ENCODE measurements at regions not wholly inside any gene's neighbourhood (a gene's known extent, or its start where the extent isn't known, plus 50 kb on each side); places are given as distances from the start of the nearest gene placed in this dataset.

GRCh38 chr9:80400624-80401230 lies 829.0 kb downstream of the TLE4 start:
- DNase-seq: no peak

DNA sequence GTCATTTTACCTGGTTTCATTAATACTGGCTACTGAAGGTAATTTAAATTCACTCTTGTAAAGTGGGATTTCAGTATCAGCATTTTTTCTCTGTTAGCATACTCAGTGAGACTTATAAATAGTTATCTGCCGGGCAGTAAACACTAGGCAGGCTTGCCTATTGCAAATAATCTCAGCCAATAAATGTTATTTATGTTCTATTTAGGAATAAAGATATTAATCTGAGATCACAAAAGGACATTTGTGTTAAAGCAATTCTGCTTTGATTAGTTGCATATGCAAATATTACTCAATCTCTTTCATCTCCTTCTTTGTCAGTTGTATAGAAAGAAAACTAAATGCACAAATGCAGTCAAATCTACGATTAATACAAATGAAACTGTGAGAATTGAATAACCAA lies 827.8 kb downstream of the TLE4 start:
- DNase-seq: no peak

GRCh38 chr9:80387828-80388227 lies 816.1 kb downstream of the TLE4 start:
- no peak for DNase-seq

DNA sequence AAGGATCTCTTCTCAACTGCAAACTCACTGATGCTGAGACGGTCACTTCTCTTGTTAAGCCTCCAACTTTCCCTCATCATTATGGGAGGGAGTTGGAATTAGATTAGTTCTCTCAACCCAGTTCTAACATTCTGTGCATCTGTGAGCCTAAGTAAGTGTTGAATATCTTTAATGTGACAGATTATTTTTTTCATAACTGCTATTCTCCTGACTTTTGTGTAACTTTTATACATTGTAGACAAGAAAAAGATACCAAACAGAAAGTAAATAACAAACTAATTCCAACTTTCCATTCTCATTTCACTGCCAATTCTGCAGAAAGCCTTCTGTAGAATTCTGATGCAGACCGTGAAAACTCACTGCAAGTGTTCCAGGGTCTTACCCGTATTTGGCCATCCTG lies 813.5 kb downstream of the TLE4 start:
- no peak for DNase-seq

- DNase-seq: no peak
Measured at GRCh38 chr9:80383331-80383730, 811.6 kb downstream of the TLE4 start.

DNA sequence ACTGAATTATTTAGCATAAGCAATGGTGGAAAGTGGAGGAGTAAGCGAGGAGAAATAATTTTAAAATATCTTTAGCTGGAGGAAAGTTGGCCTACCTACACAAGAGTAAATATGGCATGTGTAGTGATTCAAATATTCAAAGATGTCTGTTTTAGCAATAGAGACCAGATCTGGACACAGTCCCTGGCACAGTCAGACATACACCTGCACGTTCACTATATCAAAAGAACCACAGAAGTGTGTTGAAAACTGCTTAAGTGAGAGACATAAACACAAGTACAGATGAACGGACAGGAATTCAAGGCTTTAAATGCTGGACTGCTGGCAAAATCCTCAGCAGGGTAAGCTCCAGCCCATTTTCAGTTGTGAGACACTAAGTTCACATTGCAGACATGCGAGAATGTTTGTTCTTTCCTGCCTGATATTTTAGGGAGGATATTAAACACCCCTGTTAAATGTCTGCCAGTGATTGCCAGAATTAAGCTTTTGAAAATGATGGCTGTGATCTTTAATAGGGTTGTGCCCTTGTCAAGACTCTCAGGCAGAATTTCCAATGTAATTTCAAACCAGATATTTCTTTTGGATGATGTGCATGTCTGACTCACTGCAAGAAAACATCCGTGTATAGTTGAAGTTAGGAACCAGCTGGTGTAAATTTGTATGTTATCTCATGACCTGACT lies 810.6 kb downstream of the TLE4 start:
- DNase-seq: no peak

GRCh38 chr9:80380301-80380700 lies 808.5 kb downstream of the TLE4 start:
- no peak for DNase-seq

DNA sequence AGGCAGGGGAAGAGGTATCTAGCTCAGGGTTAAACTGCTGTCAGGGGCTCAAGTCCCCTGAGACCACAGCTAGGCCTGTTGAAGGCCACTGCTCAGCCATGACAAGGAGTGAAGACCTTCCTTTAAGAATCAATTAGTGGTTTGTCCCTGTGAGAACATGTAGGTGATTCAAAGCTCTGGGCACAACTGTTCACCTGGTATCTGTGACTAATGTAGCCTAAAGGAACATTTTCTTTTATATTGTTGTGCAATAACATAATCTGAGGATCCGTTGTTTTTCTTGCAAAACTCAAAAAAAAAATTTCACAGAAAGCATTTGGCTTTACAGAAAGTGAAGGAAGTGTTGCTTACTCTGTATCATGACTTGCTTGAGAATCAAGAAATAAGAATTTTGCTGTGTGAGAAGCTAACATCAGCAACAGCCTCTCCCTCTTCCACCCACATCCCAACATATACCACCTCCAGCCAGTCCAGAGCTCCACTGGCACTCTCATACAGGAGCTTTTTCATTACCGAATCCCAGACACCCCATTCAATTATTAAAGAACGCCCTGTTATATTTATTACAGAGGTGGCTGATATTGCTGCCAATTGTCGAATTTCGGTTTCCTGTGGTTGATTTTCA lies 807.0 kb downstream of the TLE4 start:
- no peak for DNase-seq

GRCh38 chr9:80376180-80376579 lies 804.4 kb downstream of the TLE4 start:
- DNase-seq: no peak

GRCh38 chr9:80375477-80375876 lies 803.7 kb downstream of the TLE4 start:
- no peak for DNase-seq

DNA sequence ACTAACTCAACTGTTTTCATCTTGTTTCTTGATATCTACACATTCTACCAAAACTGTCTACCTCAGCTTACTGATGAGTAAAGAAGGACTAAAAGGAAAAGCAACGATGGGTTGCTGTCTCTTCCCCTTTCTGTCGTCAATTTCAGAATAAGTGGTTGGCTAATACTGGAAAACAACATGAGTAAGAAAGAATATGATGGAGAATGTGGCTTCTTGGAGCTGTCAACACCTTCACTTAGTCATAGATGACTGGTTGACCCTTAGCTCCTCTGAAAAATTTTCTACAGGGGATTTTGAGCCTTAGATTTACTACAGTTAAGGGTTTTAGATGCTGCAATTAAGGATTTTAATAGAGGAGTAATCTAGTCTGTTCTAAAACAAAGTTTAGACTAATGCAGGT lies 797.9 kb downstream of the TLE4 start:
- no peak for DNase-seq

DNA sequence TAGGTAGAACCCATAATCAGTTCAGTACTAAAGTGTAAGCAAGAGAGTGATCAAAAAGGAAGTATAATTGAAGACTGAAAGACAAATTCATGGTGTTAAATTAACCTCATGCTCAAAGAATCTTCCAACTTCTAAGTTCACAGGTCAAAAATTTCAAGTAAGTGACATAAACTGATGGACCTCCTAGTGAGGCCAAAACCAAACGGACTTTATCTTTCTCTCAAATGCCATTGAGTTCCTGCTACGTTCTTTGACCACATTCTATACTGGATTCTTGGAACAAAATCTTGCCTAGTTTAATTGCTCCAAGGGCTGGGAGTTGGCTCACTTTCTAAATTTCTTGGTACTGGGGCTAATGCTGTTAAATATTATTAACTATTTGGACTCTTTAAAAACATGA lies 794.9 kb downstream of the TLE4 start:
- no peak for DNase-seq

DNA sequence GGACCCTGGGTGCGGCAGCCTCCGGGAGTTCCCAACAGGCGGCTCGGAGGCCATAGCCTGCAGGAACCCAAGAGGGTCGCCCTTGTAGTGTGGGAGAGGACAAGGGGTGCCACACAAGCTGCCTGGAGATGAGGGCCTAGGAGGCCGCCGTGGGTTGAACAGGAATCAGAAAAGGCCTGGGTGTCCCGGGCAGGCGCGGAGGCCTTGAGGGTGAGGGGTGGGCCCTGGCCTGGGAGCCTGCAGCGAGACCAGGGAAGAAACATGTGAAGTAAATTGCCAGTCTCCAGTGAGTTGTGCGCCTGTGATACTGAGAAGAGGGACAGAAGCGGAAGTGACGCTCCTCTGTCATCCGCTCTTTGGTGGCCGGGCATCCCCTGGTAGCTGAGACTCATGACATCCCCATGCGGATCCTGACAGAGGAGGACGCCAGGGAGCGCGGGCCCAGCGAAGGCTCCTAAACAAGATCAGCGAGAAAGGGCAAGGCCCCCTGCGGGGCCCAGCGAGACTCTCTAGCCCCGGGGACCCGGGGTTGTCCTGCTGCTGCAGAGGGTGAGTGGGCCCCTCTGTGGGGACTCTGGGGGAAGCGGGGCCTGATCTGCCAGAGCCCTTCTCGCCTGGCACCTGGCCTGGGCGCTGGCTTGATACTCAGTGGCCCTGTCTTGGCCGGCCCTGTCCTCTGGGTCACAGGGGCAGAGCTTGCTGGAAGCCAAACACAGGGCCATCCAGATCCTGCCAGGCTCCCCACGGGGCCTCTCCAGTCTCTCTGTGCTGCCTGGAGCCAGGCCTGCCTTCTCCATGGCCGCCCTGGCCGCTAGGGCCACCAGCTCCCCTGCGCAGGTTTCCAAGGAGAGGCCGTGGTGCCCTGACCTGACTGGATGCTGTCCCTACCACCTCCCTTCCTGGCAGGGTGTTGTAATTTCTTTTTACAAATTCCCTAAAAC lies 788.4 kb downstream of the TLE4 start:
- DNase-seq: no peak

- no peak for DNase-seq
Measured at GRCh38 chr9:80359291-80359690, 787.5 kb downstream of the TLE4 start.

DNA sequence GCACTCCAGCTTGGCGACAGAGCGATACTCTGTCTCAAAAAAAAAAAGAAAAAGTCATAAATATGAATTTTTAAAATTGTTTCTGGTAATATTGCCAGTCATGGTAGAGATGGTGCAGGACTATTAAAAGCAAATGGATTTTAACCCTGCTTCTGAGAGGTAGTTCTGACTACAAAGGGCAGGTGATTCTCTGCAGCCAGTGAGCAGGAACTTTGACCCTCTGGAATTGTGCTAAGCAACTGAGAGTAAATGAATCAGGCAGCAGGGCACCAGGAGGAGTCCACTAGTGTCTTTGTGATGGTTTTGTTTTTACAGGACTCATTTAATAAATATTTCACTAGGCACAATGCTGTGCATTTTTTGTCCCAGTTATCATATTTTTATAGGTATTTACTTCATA lies 781.2 kb downstream of the TLE4 start:
- no peak for DNase-seq

- DNase-seq: no peak
Measured at GRCh38 chr9:80351612-80352011, 779.8 kb downstream of the TLE4 start.

GRCh38 chr9:80326105-80326504 lies 754.3 kb downstream of the TLE4 start:
- no peak for DNase-seq

- DNase-seq: no peak
Measured at GRCh38 chr9:80320916-80321315, 749.2 kb downstream of the TLE4 start.

GRCh38 chr9:80320480-80320879 lies 748.7 kb downstream of the TLE4 start:
- no peak for DNase-seq

GRCh38 chr9:80305136-80305535 lies 733.4 kb downstream of the TLE4 start:
- no peak for DNase-seq

DNA sequence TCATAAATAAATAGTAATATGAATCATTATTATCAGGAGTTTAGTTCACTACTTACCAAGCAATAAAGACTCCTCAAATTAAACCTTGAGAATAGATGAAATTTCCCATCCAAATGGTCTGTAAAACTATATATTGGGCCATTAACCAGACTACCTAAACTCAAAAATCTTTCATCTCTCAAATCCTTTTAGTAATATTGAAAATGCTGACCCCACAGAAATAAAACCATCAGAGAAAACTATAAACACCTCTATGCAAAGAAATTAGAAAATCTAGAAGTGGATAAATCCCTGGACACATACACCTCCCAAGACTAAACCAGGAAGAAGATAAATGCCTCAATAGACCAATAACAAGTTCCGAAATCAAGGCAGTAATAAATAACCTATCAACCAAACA lies 723.2 kb downstream of the TLE4 start:
- no peak for DNase-seq

DNA sequence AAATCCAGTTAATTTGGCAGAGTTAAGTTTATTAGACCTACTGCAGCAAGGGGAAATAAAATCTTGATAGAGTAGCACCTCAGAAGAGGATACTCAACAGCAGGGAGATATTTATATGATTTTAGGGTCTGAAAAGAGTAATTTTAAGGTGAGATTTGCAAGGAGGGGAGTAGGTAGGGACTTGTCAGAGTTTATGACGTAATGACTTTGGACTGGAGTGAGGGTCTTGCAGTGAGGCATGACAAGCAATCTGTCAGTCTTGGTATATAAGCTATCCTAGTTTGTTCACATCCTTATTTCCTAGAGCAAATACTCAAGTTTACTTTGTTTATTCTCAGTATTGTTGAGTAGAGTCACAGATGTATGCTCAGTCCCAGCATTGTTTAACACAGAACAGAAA lies 722.6 kb downstream of the TLE4 start:
- no peak for DNase-seq

DNA sequence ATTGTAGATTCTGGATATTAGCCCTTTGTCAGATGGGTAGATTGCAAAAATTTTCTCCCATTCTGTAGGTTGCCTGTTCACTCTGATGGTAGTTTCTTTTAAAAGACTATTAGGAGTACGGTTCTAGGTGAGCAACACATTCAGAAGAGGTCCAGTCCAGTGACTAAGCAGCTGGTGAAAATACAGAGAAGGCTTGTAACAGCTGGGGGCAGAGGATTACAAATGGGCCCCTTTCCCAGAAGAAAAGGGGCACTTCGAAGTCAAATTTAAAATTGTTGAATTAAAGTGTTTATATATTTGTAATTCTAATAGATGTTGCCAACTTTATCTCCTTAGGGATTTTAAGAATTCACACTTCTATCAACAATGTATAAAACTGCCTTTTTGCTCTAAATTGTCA lies 720.5 kb downstream of the TLE4 start:
- DNase-seq: no peak

DNA sequence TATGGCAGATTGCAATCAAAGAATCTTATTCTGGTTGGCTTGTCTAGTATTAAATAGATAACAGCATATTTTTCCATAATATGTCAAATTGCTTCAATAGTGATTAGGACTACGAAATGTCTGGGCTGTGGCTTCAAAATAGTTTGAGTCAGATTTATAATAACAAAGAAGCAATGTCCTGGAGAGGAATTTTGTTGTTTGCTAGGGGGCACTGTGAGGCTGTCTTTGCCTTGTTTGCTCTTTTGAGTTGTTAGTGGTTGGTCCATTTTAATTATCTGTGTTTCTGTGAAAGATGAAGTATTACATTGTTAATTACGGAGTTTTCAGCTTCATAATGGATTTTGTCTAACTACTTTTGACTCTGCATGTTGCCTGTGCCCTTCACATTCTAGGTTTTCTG lies 713.6 kb downstream of the TLE4 start:
- no peak for DNase-seq
